Neural cell (in vitro differentiated cells): ENCODE measurements at regions not wholly inside any gene's neighbourhood (a gene's known extent, or its start where the extent isn't known, plus 50 kb on each side); places are given as distances from the start of the nearest gene placed in this dataset.

Experiments
- H2AFZ ChIP-seq: fragments of 200-600, 300-800 bp; sonication (generic), shearing (Covaris generic); 2 replicates; pipeline ENCODE4 v1.6.0; 2014; ENCODE audit warnings: low read depth, mild to moderate bottlenecking, antibody characterized with exemption, low read length, moderate library complexity
- H3F3A ChIP-seq: fragments of 200-600 bp; shearing (Covaris generic); 2 replicates; pipeline ENCODE4 v1.6.1; 2016; ENCODE audit warnings: mild to moderate bottlenecking, moderate library complexity, mixed read lengths, antibody characterized with exemption, low read length; ENCODE audit not compliant: insufficient read depth, poor library complexity, severe bottlenecking
- H3K27ac ChIP-seq: fragments of 200-600, 300-800 bp; sonication (generic), shearing (Covaris generic); 2 replicates; pipeline ENCODE4 v1.5.1; 2014; ENCODE audit warnings: mild to moderate bottlenecking, low read length, moderate library complexity
- H3K27me3 ChIP-seq: fragments of 300-800, 200-600 bp; sonication (generic), shearing (Covaris generic); 2 replicates; pipeline ENCODE4 v1.6.0; 2014; ENCODE audit warnings: mild to moderate bottlenecking, low read depth, low read length, moderate library complexity; ENCODE audit not compliant: insufficient read depth
- H3K36me3 ChIP-seq: fragments of 300-800, 200-600 bp; sonication (generic), shearing (Covaris generic); 2 replicates; pipeline ENCODE4 v1.5.1; 2014; ENCODE audit warnings: mild to moderate bottlenecking, antibody characterized with exemption, low read length, moderate library complexity; ENCODE audit not compliant: insufficient read depth
- H3K4me2 ChIP-seq: fragments of 300-800, 200-600 bp; sonication (generic), shearing (Covaris generic); 2 replicates; pipeline ENCODE4 v1.6.0; 2014; ENCODE audit warnings: mild to moderate bottlenecking, low read length
- H3K4me3 ChIP-seq: fragments of 300-800, 200-600 bp; sonication (generic), shearing (Covaris generic); 2 replicates; pipeline ENCODE4 v1.5.1; 2014; ENCODE audit warnings: mild to moderate bottlenecking, low read length, moderate library complexity
- H3K79me2 ChIP-seq: fragments of 200-600 bp; shearing (Covaris generic); replicated peaks from 2 replicates; pipeline ENCODE4 v1.6.0; 2014; ENCODE audit warnings: mild to moderate bottlenecking, low read length, moderate library complexity; ENCODE audit not compliant: insufficient read depth
- H3K9ac ChIP-seq: fragments of 300-800, 200-600 bp; sonication (generic), shearing (Covaris generic); 2 replicates; pipeline ENCODE4 v1.6.1; 2016; ENCODE audit warnings: mild to moderate bottlenecking, low read length, mixed read lengths
- H3K9me2 ChIP-seq: fragments of 200-600 bp; shearing (Covaris generic); 2 replicates; pipeline ENCODE4 v1.6.1; 2016; ENCODE audit warnings: mild to moderate bottlenecking, low read length, mixed read lengths; ENCODE audit not compliant: insufficient read depth
- H3K9me3 ChIP-seq: fragments of 200-600, 300-800 bp; sonication (generic), shearing (Covaris generic); 2 replicates; pipeline ENCODE4 v1.6.1; 2016; ENCODE audit warnings: mild to moderate bottlenecking, mixed run types, low read length, moderate library complexity, mixed read lengths
- H4K20me1 ChIP-seq: fragments of 200-600 bp; shearing (Covaris generic); 2 replicates; pipeline ENCODE4 v1.6.1; 2016; ENCODE audit warnings: mild to moderate bottlenecking, mixed run types; ENCODE audit not compliant: insufficient read depth
- CTCF ChIP-seq: fragments of 450-650 bp; IDR thresholded peaks from 2 replicates; pipeline ENCODE4 v1.5.1; 2014; ENCODE audit warnings: antibody characterized with exemption, mild to moderate bottlenecking, moderate library complexity; ENCODE audit not compliant: poor library complexity, severe bottlenecking
- EP300 ChIP-seq: fragments of 450-650 bp; conservative IDR thresholded peaks from 2 replicates; pipeline ENCODE4 v1.6.1; 2014; ENCODE audit warnings: antibody characterized with exemption, mild to moderate bottlenecking, moderate library complexity; ENCODE audit not compliant: poor library complexity, severe bottlenecking
- EZH2 ChIP-seq: fragments of 200-600, 300-800 bp; shearing (Covaris generic), sonication (generic); IDR thresholded peaks from 2 replicates; pipeline ENCODE4 v1.6.1; 2014; ENCODE audit warnings: antibody characterized with exemption, low read length, borderline replicate concordance, mild to moderate bottlenecking; ENCODE audit not compliant: insufficient read depth, poor library complexity, severe bottlenecking
- POLR2AphosphoS5 ChIP-seq: IDR thresholded peaks from 2 replicates; pipeline ENCODE4 v1.6.1; 2012
- RAD21 ChIP-seq: fragments of 450-650 bp; conservative IDR thresholded peaks from 2 replicates; pipeline ENCODE4 v1.6.1; 2014; ENCODE audit warnings: antibody characterized with exemption, mild to moderate bottlenecking, moderate library complexity
- REST ChIP-seq: IDR thresholded peaks from 2 replicates; pipeline ENCODE4 v1.6.1; 2012; ENCODE audit warnings: borderline replicate concordance
- SMC3 ChIP-seq: fragments of 450-650 bp; conservative IDR thresholded peaks from 2 replicates; pipeline ENCODE4 v1.6.1; 2014; ENCODE audit warnings: antibody characterized with exemption, mild to moderate bottlenecking, moderate library complexity; ENCODE audit not compliant: poor library complexity
- TAF1 ChIP-seq: IDR thresholded peaks from 2 replicates; pipeline ENCODE4 v1.6.1; 2012; ENCODE audit warnings: low read depth

- no peaks in the 10 kb centered on the region for H3K27me3 ChIP-seq
- H2AFZ ChIP-seq, result no peak overlapping the region
- TF ChIP-seq CTCF, result no peak
- no peak for TF ChIP-seq POLR2AphosphoS5
- H3K36me3 ChIP-seq, result no peaks in the 10 kb centered on the region
- no peaks in the 10 kb centered on the region for H3K79me2 ChIP-seq
- no peaks in the 10 kb centered on the region for H3K9me2 ChIP-seq
- no peaks in the 10 kb centered on the region for H3F3A ChIP-seq
- no peaks in the 10 kb centered on the region for H3K9me3 ChIP-seq
- no peaks in the 10 kb centered on the region for H4K20me1 ChIP-seq
- no peak overlapping the region for H3K27ac ChIP-seq
- no peak overlapping the region for H3K4me3 ChIP-seq
- no peak overlapping the region for H3K9ac ChIP-seq
- H3K4me2 ChIP-seq, result no peak overlapping the region
Observed at GRCh38 chr6:21997119-21998037, 299.5 kb downstream of the PRL start.

- no peak overlapping the region for H2AFZ ChIP-seq
- no peaks in the 10 kb centered on the region for H4K20me1 ChIP-seq
- H3K4me2 ChIP-seq, result no peak overlapping the region
- H3K79me2 ChIP-seq, result no peaks in the 10 kb centered on the region
- TF ChIP-seq RAD21 (no peak), EZH2 (no peak), REST (no peak), POLR2AphosphoS5 (no peak), EP300 (no peak), CTCF (no peak), TAF1 (no peak), SMC3 (no peak)
- H3K9ac ChIP-seq, result no peak overlapping the region
- H3K9me3 ChIP-seq, result no peaks in the 10 kb centered on the region
- H3F3A ChIP-seq, result no peaks in the 10 kb centered on the region
- H3K9me2 ChIP-seq, result no peaks in the 10 kb centered on the region
- no peak overlapping the region for H3K27ac ChIP-seq
- no peaks in the 10 kb centered on the region for H3K27me3 ChIP-seq
- no peaks in the 10 kb centered on the region for H3K36me3 ChIP-seq
- H3K4me3 ChIP-seq, result no peak overlapping the region
Observed at GRCh38 chr6:21998582-21998981, 298.3 kb downstream of the PRL start.
